H1 (cell line): ENCODE measurements at regions not wholly inside any gene's neighbourhood (a gene's known extent, or its start where the extent isn't known, plus 50 kb on each side); places are given as distances from the start of the nearest gene placed in this dataset.

Experiments
- CTCF ChIA-PET: fragments of 300-600 bp; sonication (Branson Sonifier 250); formaldehyde crosslinking; loops from one replicate; lab custom pipeline; 2021; ENCODE audit not compliant: partially characterized antibody; lab: Charles Lee
- POLR2A ChIA-PET: fragments of 300-600 bp; sonication (Branson Sonifier 250); formaldehyde crosslinking; loops from one replicate; lab custom pipeline; 2021; ENCODE audit warnings: inconsistent platforms; ENCODE audit not compliant: partially characterized antibody; lab: Charles Lee
- DNase-seq, 2 experiments: peaks; one replicate each; pipeline versions ENCODE4 v3.0.0 to v3.0.0-alpha.2; 2010 to 2022; ENCODE audit warnings: low spot score in 2 of 2, low read depth in 1 of 2, mixed read lengths in 1 of 2
- FAIRE-seq: peaks from 2 replicates; lab custom pipeline; 2011; peaks lifted over from hg19 to GRCh38; lab: Jason Lieb, UNC
- H2AFZ ChIP-seq: 2 replicates; pipeline ENCODE4 v1.8.1; 2012; ENCODE audit warnings: low read length, inconsistent platforms
- H2AK5ac ChIP-seq: 2 replicates; pipeline ENCODE4 v1.6.1; 2013; ENCODE audit warnings: low read depth, low read length
- H2BK120ac ChIP-seq: replicated peaks from 2 replicates; pipeline ENCODE3; 2013; ENCODE audit warnings: low read depth, low read length, inconsistent platforms
- H2BK12ac ChIP-seq: 2 replicates; pipeline ENCODE4 v1.6.1; 2013; ENCODE audit warnings: low read depth, low read length
- H2BK15ac ChIP-seq: 2 replicates; pipeline ENCODE4 v1.6.1; 2013; ENCODE audit warnings: low read length
- H2BK20ac ChIP-seq: 2 replicates; pipeline ENCODE4 v1.6.1; 2013; ENCODE audit warnings: low read length
- H2BK5ac ChIP-seq: 2 replicates; pipeline ENCODE4 v1.6.1; 2013; ENCODE audit warnings: low read depth, low read length
- H3K14ac ChIP-seq: 2 replicates; pipeline ENCODE4 v1.6.1; 2013; ENCODE audit warnings: inconsistent platforms; ENCODE audit not compliant: insufficient read length
- H3K18ac ChIP-seq: 2 replicates; pipeline ENCODE4 v1.6.1; 2013; ENCODE audit warnings: low read length; ENCODE audit errors: extremely low read depth
- H3K23ac ChIP-seq: 2 replicates; pipeline ENCODE4 v1.6.1; 2013; ENCODE audit warnings: inconsistent platforms; ENCODE audit not compliant: insufficient read length
- H3K23me2 ChIP-seq: 2 replicates; pipeline ENCODE4 v1.6.1; 2013; ENCODE audit warnings: low read depth, low read length
- H3K27ac ChIP-seq: 2 replicates; pipeline ENCODE4 v1.6.1; 2011; ENCODE audit warnings: low read depth, low read length, inconsistent platforms
- H3K27me3 ChIP-seq, 4 experiments: replicated peaks in 1 of 4; 1 replicate in 1 of 4; 2 replicates in 3 of 4; pipeline versions ENCODE4 v1.6.1 to v1.8.1; 2011 to 2013; ENCODE audit warnings: low read length in 3 of 4, mild to moderate bottlenecking in 3 of 4, inconsistent platforms in 2 of 4, mixed read lengths in 2 of 4, moderate library complexity in 1 of 4; ENCODE audit not compliant: control insufficient read depth in 3 of 4, insufficient read depth in 3 of 4; ENCODE audit errors: extremely low read depth in 1 of 4
- H3K36me3 ChIP-seq, 4 experiments: 2 replicates each; pipeline versions ENCODE4 v1.6.1 to v1.8.1; 2011 to 2013; ENCODE audit warnings: mild to moderate bottlenecking in 4 of 4, low read length in 3 of 4, moderate library complexity in 2 of 4, control low read depth in 1 of 4, inconsistent platforms in 1 of 4; ENCODE audit not compliant: insufficient read depth in 4 of 4, control insufficient read depth in 2 of 4
- H3K4ac ChIP-seq: replicated peaks from 2 replicates; pipeline ENCODE3; 2013; ENCODE audit warnings: low read length, low read depth, mixed read lengths, inconsistent platforms; ENCODE audit not compliant: insufficient read length
- H3K4me1 ChIP-seq, 4 experiments: replicated peaks in 1 of 4; 1 replicate in 1 of 4; 2 replicates in 3 of 4; pipeline versions ENCODE4 v1.6.1 to v1.8.1; 2011 to 2013; ENCODE audit warnings: low read length in 3 of 4, inconsistent platforms in 2 of 4, mixed read lengths in 1 of 4; ENCODE audit not compliant: insufficient read depth in 4 of 4, control insufficient read depth in 3 of 4
- H3K4me2 ChIP-seq, 2 experiments: 2 replicates each; pipeline versions ENCODE4 v1.6.1 to v1.8.1; 2011 to 2013; ENCODE audit warnings: low read depth in 2 of 2, low read length in 2 of 2, control low read depth in 1 of 2, inconsistent platforms in 1 of 2, mild to moderate bottlenecking in 1 of 2; ENCODE audit not compliant: insufficient read depth in 1 of 2
- H3K4me3 ChIP-seq, 4 experiments: fragments of 200-600, 300-600 bp in 1 of 4; sonication (generic), shearing (Covaris generic), sonication (Bioruptor Twin) in 1 of 4; 2 replicates each; pipeline versions ENCODE4 v1.5.1 to v1.8.1; 2011 to 2016; ENCODE audit warnings: low read length in 4 of 4, low read depth in 3 of 4, control low read depth in 2 of 4, inconsistent platforms in 2 of 4, mild to moderate bottlenecking in 2 of 4, mixed read lengths in 1 of 4, moderate library complexity in 1 of 4; ENCODE audit not compliant: insufficient read depth in 2 of 4; ENCODE audit errors: extremely low read depth in 1 of 4
- H3K56ac ChIP-seq: replicated peaks from 2 replicates; pipeline ENCODE3; 2013; ENCODE audit warnings: low read depth, mild to moderate bottlenecking, mixed read lengths, low read length, inconsistent platforms; ENCODE audit not compliant: insufficient read length
- H3K79me1 ChIP-seq: 2 replicates; pipeline ENCODE4 v1.6.1; 2013; ENCODE audit warnings: low read depth, low read length, control low read depth
- H3K79me2 ChIP-seq, 2 experiments: 2 replicates each; pipeline versions ENCODE4 v1.6.1 to v1.8.1; 2012 to 2013; ENCODE audit warnings: low read length in 2 of 2, mild to moderate bottlenecking in 2 of 2, inconsistent platforms in 1 of 2; ENCODE audit not compliant: insufficient read depth in 2 of 2, control insufficient read depth in 1 of 2
- H3K9ac ChIP-seq, 4 experiments: replicated peaks in 1 of 4; 1 replicate in 1 of 4; 2 replicates in 3 of 4; pipeline versions ENCODE4 v1.6.1 to v1.8.1; 2011 to 2013; ENCODE audit warnings: low read depth in 3 of 4, low read length in 3 of 4, control low read depth in 2 of 4, mild to moderate bottlenecking in 2 of 4, moderate library complexity in 2 of 4, inconsistent platforms in 1 of 4; ENCODE audit errors: extremely low read depth in 1 of 4
- H3K9me3 ChIP-seq, 2 experiments: 2 replicates each; pipeline versions ENCODE4 v1.6.1 to v1.8.1; 2012 to 2013; ENCODE audit warnings: mild to moderate bottlenecking in 2 of 2, moderate library complexity in 2 of 2, control low read depth in 1 of 2, inconsistent platforms in 1 of 2, low read depth in 1 of 2, low read length in 1 of 2, mixed read lengths in 1 of 2; ENCODE audit not compliant: insufficient read depth in 2 of 2
- H4K20me1 ChIP-seq, 2 experiments: replicated peaks in 1 of 2; 2 replicates each; pipeline versions ENCODE3 to v1.8.1; 2011 to 2013; ENCODE audit warnings: inconsistent platforms in 2 of 2, low read length in 2 of 2, mild to moderate bottlenecking in 1 of 2; ENCODE audit not compliant: insufficient read depth in 2 of 2, control insufficient read depth in 1 of 2
- H4K5ac ChIP-seq: 2 replicates; pipeline ENCODE4 v1.6.1; 2013; ENCODE audit warnings: low read length, low read depth, mixed read lengths, inconsistent platforms; ENCODE audit not compliant: insufficient read length
- H4K8ac ChIP-seq: 2 replicates; pipeline ENCODE4 v1.8.0; 2013; ENCODE audit warnings: mild to moderate bottlenecking, moderate library complexity, low read length, inconsistent platforms; ENCODE audit not compliant: insufficient read depth; ENCODE audit errors: extremely low read depth
- H4K91ac ChIP-seq: replicated peaks from 2 replicates; pipeline ENCODE3; 2013; ENCODE audit warnings: low read length, mixed read lengths, inconsistent platforms; ENCODE audit not compliant: insufficient read length
- KDM4A ChIP-seq: IDR thresholded peaks from one replicate; pipeline ENCODE4 v1.7.1; 2012; ENCODE audit warnings: low read depth, mild to moderate bottlenecking, moderate library complexity, low read length, inconsistent platforms; ENCODE audit not compliant: severe bottlenecking
- YY1 ChIP-seq: IDR thresholded peaks from 2 replicates; pipeline ENCODE4 v1.6.1; 2011; ENCODE audit warnings: low read depth, mild to moderate bottlenecking, low read length
- WGBS, 2 experiments: shearing (Covaris generic) in 1 of 2; methylation state at CpG; one replicate each; pipeline versions ENCODE4 v1.1.6 to v1.1.7; 2013 to 2015; ENCODE audit warnings: low lambda C conversion rate in 2 of 2, mixed read lengths in 2 of 2, inconsistent platforms in 1 of 2, low coverage in 1 of 2, missing lambda C conversion rate in 1 of 2; ENCODE audit not compliant: insufficient replicate concordance in 2 of 2, insufficient coverage in 1 of 2, insufficient read length in 1 of 2; ENCODE audit errors: extremely low coverage in 1 of 2, missing lambda C conversion rate in 1 of 2; 5-methylcytosine and 5-hydroxymethylcytosine counted together

GRCh38 chr12:34344851-34345522, 322.7 kb downstream of the ALG10 start:
- Histone ChIP-seq H3K4me3 (no peak overlapping the region), H4K20me1 (no peaks in the 10 kb centered on the region), H4K5ac (no peak overlapping the region), H3K4me2 (no peak overlapping the region), H3K9ac (no peak overlapping the region), H2AFZ (no peak overlapping the region), H3K18ac (no peak overlapping the region), H3K23me2 (no peaks in the 10 kb centered on the region), H3K14ac (no peak overlapping the region), H3K23ac (no peak overlapping the region), H3K79me2 (no peaks in the 10 kb centered on the region), H2BK20ac (no peak overlapping the region), H3K4ac (no peak overlapping the region), H2BK5ac (no peak overlapping the region), H3K79me1 (no peaks in the 10 kb centered on the region), H3K4me1 (no peaks in the 10 kb centered on the region), H3K27ac (no peak overlapping the region), H3K36me3 (peaks cover 0 to 4% (median 0%) of the 10 kb centered on the region in 4 experiments; a peak in 1 of 8 replicates), H2BK120ac (no peak overlapping the region), H4K91ac (no peak overlapping the region), H3K9me3 (peaks cover 35 to 100% of the 10 kb centered on the region in 2 experiments), H2AK5ac (no peak overlapping the region), H3K27me3 (no peaks in the 10 kb centered on the region), H3K56ac (no peak overlapping the region), H2BK12ac (no peak overlapping the region), H2BK15ac (no peak overlapping the region), H4K8ac (no peak overlapping the region)
- no peak for FAIRE-seq
- TF ChIP-seq YY1 (no peak), KDM4A (no peak)
- WGBS, 2 experiments = 84% methylated on average over 32 of the region's 37 CpGs; no CpG with 5 or more reads in 1 of the 2 experiments
- CTCF ChIA-PET = no interaction called here
- no peak for DNase-seq
- POLR2A ChIA-PET = no interaction called here
